ENCODE measurements at regions not wholly inside any gene's neighbourhood (a gene's known extent, or its start where the extent isn't known, plus 50 kb on each side); places are given as distances from the start of the nearest gene placed in this dataset.

- Mint-ChIP-seq H3K4me3 (no peak overlapping the region), H3K36me3 (no peaks in the 10 kb centered on the region), H3K4me1 (no peaks in the 10 kb centered on the region), H3K27ac (no peak overlapping the region), H3K27me3 (peaks cover 0 to 2% of the 10 kb centered on the region in 2 donors), H3K9me3 (peaks cover 0 to 13% (median 3%) of the 10 kb centered on the region in 5 donors)
- no peaks in the 10 kb centered on the region for H3K27me3 ChIP-seq (ENCODE audit: insufficient read depth, low read length, poor library complexity, severe bottlenecking)
- ChIA-PET CTCF (no interaction called here), POLR2A (no interaction called here)
- no peak for DNase-seq
- no peaks in the 10 kb centered on the region for H3K4me1 ChIP-seq (ENCODE audit: insufficient read depth, low read length)
- no peaks in the 10 kb centered on the region for H3K9me3 ChIP-seq (ENCODE audit: low read length)
- H3K27ac ChIP-seq (ENCODE audit: low read depth, low read length): no peak overlapping the region
- H3K36me3 ChIP-seq (ENCODE audit: insufficient read depth, low read length): no peaks in the 10 kb centered on the region
- no peak overlapping the region for H3K4me3 ChIP-seq (ENCODE audit: low read length)
Observed at GRCh38 chr13:37348916-37349643, 243.6 kb upstream of the CSNK1A1L start.

- H3K4me3 ChIP-seq (ENCODE audit: low read length): no peak overlapping the region
- DNase-seq: no peak
- H3K9me3 ChIP-seq (ENCODE audit: low read length): no peaks in the 10 kb centered on the region
- ChIA-PET CTCF (no interaction called here), POLR2A (no interaction called here)
- H3K27me3 ChIP-seq (ENCODE audit: insufficient read depth, low read length, poor library complexity, severe bottlenecking): no peaks in the 10 kb centered on the region
- Mint-ChIP-seq H3K4me3 (no peak overlapping the region), H3K36me3 (no peaks in the 10 kb centered on the region), H3K9me3 (peaks cover 0 to 14% (median 0%) of the 10 kb centered on the region in 5 donors), H3K4me1 (no peaks in the 10 kb centered on the region), H3K27ac (no peak overlapping the region), H3K27me3 (no peaks in the 10 kb centered on the region)
- no peaks in the 10 kb centered on the region for H3K36me3 ChIP-seq (ENCODE audit: insufficient read depth, low read length)
- H3K27ac ChIP-seq (ENCODE audit: low read depth, low read length): no peak overlapping the region
- H3K4me1 ChIP-seq (ENCODE audit: insufficient read depth, low read length): no peaks in the 10 kb centered on the region
Observed at GRCh38 chr13:37345869-37346268, 240.4 kb upstream of the CSNK1A1L start.

GRCh38 chr13:37345391-37345790, 239.9 kb upstream of the CSNK1A1L start:
- Histone ChIP-seq H3K27me3 (ENCODE audit: insufficient read depth, low read length, poor library complexity, severe bottlenecking) (no peaks in the 10 kb centered on the region), H3K27ac (ENCODE audit: low read depth, low read length) (no peak overlapping the region), H3K4me1 (ENCODE audit: insufficient read depth, low read length) (no peaks in the 10 kb centered on the region), H3K4me3 (ENCODE audit: low read length) (no peak overlapping the region), H3K9me3 (ENCODE audit: low read length) (no peaks in the 10 kb centered on the region), H3K36me3 (ENCODE audit: insufficient read depth, low read length) (no peaks in the 10 kb centered on the region)
- Mint-ChIP-seq H3K9me3 (peaks cover 0 to 11% (median 0%) of the 10 kb centered on the region in 5 donors), H3K36me3 (no peaks in the 10 kb centered on the region), H3K27ac (no peak overlapping the region), H3K4me3 (no peak overlapping the region), H3K4me1 (no peaks in the 10 kb centered on the region), H3K27me3 (no peaks in the 10 kb centered on the region)
- CTCF ChIA-PET: no interaction called here
- POLR2A ChIA-PET: no interaction called here
- no peak for DNase-seq

GRCh38 chr13:37344056-37344455, 238.6 kb upstream of the CSNK1A1L start:
- Mint-ChIP-seq H3K36me3 (no peaks in the 10 kb centered on the region), H3K9me3 (peaks cover 0 to 14% (median 0%) of the 10 kb centered on the region in 5 donors), H3K27ac (no peak overlapping the region), H3K27me3 (no peaks in the 10 kb centered on the region), H3K4me3 (no peak overlapping the region), H3K4me1 (no peaks in the 10 kb centered on the region)
- Histone ChIP-seq H3K9me3 (ENCODE audit: low read length) (no peaks in the 10 kb centered on the region), H3K27ac (ENCODE audit: low read depth, low read length) (no peak overlapping the region), H3K36me3 (ENCODE audit: insufficient read depth, low read length) (no peaks in the 10 kb centered on the region), H3K27me3 (ENCODE audit: insufficient read depth, low read length, poor library complexity, severe bottlenecking) (no peaks in the 10 kb centered on the region), H3K4me3 (ENCODE audit: low read length) (no peak overlapping the region), H3K4me1 (ENCODE audit: insufficient read depth, low read length) (no peaks in the 10 kb centered on the region)
- ChIA-PET CTCF (interaction anchor here (0.7 kb wide), 1 partner anchor 12 kb away, joined by 3 read pairs; no protein-coding TSS in a partner anchor), POLR2A (no interaction called here)
- DNase-seq: no peak

- no peaks in the 10 kb centered on the region for H3K36me3 Mint-ChIP-seq
- H3K27ac Mint-ChIP-seq: no peak overlapping the region
- no peak for DNase-seq
- CTCF ChIA-PET: no interaction called here
- no peaks in the 10 kb centered on the region for H3K27me3 Mint-ChIP-seq
- peaks cover 0 to 14% (median 0%) of the 10 kb centered on the region in 5 donors for H3K9me3 Mint-ChIP-seq
- H3K4me1 Mint-ChIP-seq: no peaks in the 10 kb centered on the region
- no peak overlapping the region for H3K4me3 Mint-ChIP-seq
- no peaks in the 10 kb centered on the region for H3K36me3 ChIP-seq (ENCODE audit: insufficient read depth, low read length)
- H3K4me1 ChIP-seq (ENCODE audit: insufficient read depth, low read length): no peaks in the 10 kb centered on the region
- H3K27me3 ChIP-seq (ENCODE audit: insufficient read depth, low read length, poor library complexity, severe bottlenecking): no peaks in the 10 kb centered on the region
- POLR2A ChIA-PET: no interaction called here
- no peaks in the 10 kb centered on the region for H3K9me3 ChIP-seq (ENCODE audit: low read length)
- no peak overlapping the region for H3K27ac ChIP-seq (ENCODE audit: low read depth, low read length)
- no peak overlapping the region for H3K4me3 ChIP-seq (ENCODE audit: low read length)
Observed at GRCh38 chr13:37342205-37342604, 236.7 kb upstream of the CSNK1A1L start.

- Histone ChIP-seq H3K4me1 (ENCODE audit: insufficient read depth, low read length) (no peaks in the 10 kb centered on the region), H3K27me3 (ENCODE audit: insufficient read depth, low read length, poor library complexity, severe bottlenecking) (no peaks in the 10 kb centered on the region), H3K27ac (ENCODE audit: low read depth, low read length) (no peak overlapping the region), H3K9me3 (ENCODE audit: low read length) (no peaks in the 10 kb centered on the region), H3K4me3 (ENCODE audit: low read length) (no peak overlapping the region), H3K36me3 (ENCODE audit: insufficient read depth, low read length) (no peaks in the 10 kb centered on the region)
- no peaks in the 10 kb centered on the region for H3K4me1 Mint-ChIP-seq
- DNase-seq: no peak
- CTCF ChIA-PET: no interaction called here
- no peaks in the 10 kb centered on the region for H3K27me3 Mint-ChIP-seq
- POLR2A ChIA-PET: no interaction called here
- H3K9me3 Mint-ChIP-seq: peaks cover 0 to 14% (median 0%) of the 10 kb centered on the region in 5 donors
- H3K27ac Mint-ChIP-seq: no peak overlapping the region
- no peak overlapping the region for H3K4me3 Mint-ChIP-seq
- H3K36me3 Mint-ChIP-seq: no peaks in the 10 kb centered on the region
Observed at GRCh38 chr13:37340901-37341670, 235.6 kb upstream of the CSNK1A1L start.

GRCh38 chr13:37339386-37339735, 233.9 kb upstream of the CSNK1A1L start:
- Mint-ChIP-seq H3K9me3 (peaks cover 0 to 13% (median 0%) of the 10 kb centered on the region in 5 donors), H3K4me1 (no peaks in the 10 kb centered on the region), H3K27me3 (no peaks in the 10 kb centered on the region), H3K4me3 (no peak overlapping the region), H3K27ac (no peak overlapping the region), H3K36me3 (no peaks in the 10 kb centered on the region)
- Histone ChIP-seq H3K4me3 (ENCODE audit: low read length) (no peak overlapping the region), H3K9me3 (ENCODE audit: low read length) (no peaks in the 10 kb centered on the region), H3K27ac (ENCODE audit: low read depth, low read length) (no peak overlapping the region), H3K4me1 (ENCODE audit: insufficient read depth, low read length) (no peaks in the 10 kb centered on the region), H3K27me3 (ENCODE audit: insufficient read depth, low read length, poor library complexity, severe bottlenecking) (no peaks in the 10 kb centered on the region), H3K36me3 (ENCODE audit: insufficient read depth, low read length) (no peaks in the 10 kb centered on the region)
- CTCF ChIA-PET: no interaction called here
- no peak for DNase-seq
- POLR2A ChIA-PET: no interaction called here

GRCh38 chr13:37338726-37339385, 233.4 kb upstream of the CSNK1A1L start:
- H3K4me3 ChIP-seq (ENCODE audit: low read length): no peak overlapping the region
- peaks cover 0 to 8% (median 0%) of the 10 kb centered on the region in 5 donors for H3K9me3 Mint-ChIP-seq
- no peak overlapping the region for H3K27ac Mint-ChIP-seq
- no peaks in the 10 kb centered on the region for H3K27me3 ChIP-seq (ENCODE audit: insufficient read depth, low read length, poor library complexity, severe bottlenecking)
- POLR2A ChIA-PET: no interaction called here
- H3K4me1 Mint-ChIP-seq: no peaks in the 10 kb centered on the region
- H3K27me3 Mint-ChIP-seq: no peaks in the 10 kb centered on the region
- H3K27ac ChIP-seq (ENCODE audit: low read depth, low read length): no peak overlapping the region
- no peak overlapping the region for H3K4me3 Mint-ChIP-seq
- CTCF ChIA-PET: no interaction called here
- no peaks in the 10 kb centered on the region for H3K9me3 ChIP-seq (ENCODE audit: low read length)
- no peak for DNase-seq
- no peaks in the 10 kb centered on the region for H3K36me3 Mint-ChIP-seq
- no peaks in the 10 kb centered on the region for H3K4me1 ChIP-seq (ENCODE audit: insufficient read depth, low read length)
- no peaks in the 10 kb centered on the region for H3K36me3 ChIP-seq (ENCODE audit: insufficient read depth, low read length)

All from CD8-positive, alpha-beta memory T cell (primary cell).